Lung (tissue), 11 donors: ENCODE measurements at regions not wholly inside any gene's neighbourhood (a gene's known extent, or its start where the extent isn't known, plus 50 kb on each side); places are given as distances from the start of the nearest gene placed in this dataset.

Source experiments
- ATAC-seq: fragments of 200-7000 bp; cut with Tn5 transposase; one replicate; pipeline ENCODE4 v1.9.1; 2020; ENCODE audit warnings: moderate number of reproducible peaks; ENCODE audit not compliant: insufficient read depth, low FRiP score
- DNase-seq, 3 donors: peaks; one replicate each; pipeline ENCODE4 v3.0.0-alpha.2; 2013 to 2017
- H3K27ac ChIP-seq, 2 donors: one replicate each; pipeline ENCODE4 v1.5.1; 2013; ENCODE audit warnings: mild to moderate bottlenecking in 2 of 2, moderate library complexity in 2 of 2, control low read depth in 1 of 2, inconsistent platforms in 1 of 2, low read depth in 1 of 2, low read length in 1 of 2
- H3K27me3 ChIP-seq, 3 donors: one replicate each; pipeline ENCODE4 v1.5.1; 2013; ENCODE audit warnings: low read length in 2 of 3; ENCODE audit not compliant: control insufficient read depth in 3 of 3, insufficient read depth in 3 of 3
- H3K36me3 ChIP-seq, 4 donors: one replicate each; pipeline ENCODE4 v1.5.1; 2013; ENCODE audit warnings: low read length in 4 of 4, mild to moderate bottlenecking in 1 of 4, moderate library complexity in 1 of 4; ENCODE audit not compliant: control insufficient read depth in 4 of 4, insufficient read depth in 4 of 4
- H3K4me1 ChIP-seq, 5 donors: one replicate each; pipeline ENCODE4 v1.5.1; 2013; ENCODE audit warnings: low read length in 5 of 5, mild to moderate bottlenecking in 2 of 5, moderate library complexity in 1 of 5; ENCODE audit not compliant: control insufficient read depth in 5 of 5, insufficient read depth in 5 of 5
- H3K4me3 ChIP-seq: one replicate; pipeline ENCODE4 v1.5.1; 2013; ENCODE audit warnings: mild to moderate bottlenecking, control low read depth, moderate library complexity
- H3K9ac ChIP-seq, 2 donors: one replicate each; pipeline ENCODE4 v1.5.1; 2013; ENCODE audit warnings: low read length in 2 of 2, control low read depth in 1 of 2; ENCODE audit not compliant: insufficient read depth in 1 of 2
- H3K9me3 ChIP-seq, 4 donors: one replicate each; pipeline ENCODE4 v1.5.1; 2013; ENCODE audit warnings: low read length in 3 of 4, mild to moderate bottlenecking in 1 of 4, moderate library complexity in 1 of 4; ENCODE audit not compliant: control insufficient read depth in 4 of 4, insufficient read depth in 3 of 4
- CTCF ChIP-seq: IDR thresholded peaks from 2 replicates; pipeline ENCODE4 v1.5.1; 2012; ENCODE audit warnings: mild to moderate bottlenecking; ENCODE audit errors: control extremely low read depth, extremely low read depth
- WGBS, 2 donors: extraction: QIAGEN DNeasy Blood & Tissue Kit; methylation state at CpG; one replicate each; pipeline ENCODE4 v1.1.7; 2013; 5-methylcytosine and 5-hydroxymethylcytosine counted together
- donor health status: control.
- donor health status: control.
- donor health status: Bipolar disorder and iron deficiency.
- donor health status: healthy.
- donor health status: DM: yes; HTN: yes; CAD: no.

GRCh38 chr1:108057541-108057940 lies 92.6 kb upstream of the VAV3 start:
- 29 to 50% methylated on average over 3 of the region's 3 CpGs for WGBS, 2 donors
- H3K4me3 ChIP-seq = no peak overlapping the region
- peaks cover 0 to 4% (median 0%) of the 10 kb centered on the region in 4 donors for H3K9me3 ChIP-seq
- TF ChIP-seq CTCF = no peak
- peak; percentile 71 to 90 (median 79) for DNase-seq
- H3K36me3 ChIP-seq = no peaks in the 10 kb centered on the region
- no peaks in the 10 kb centered on the region for H3K27me3 ChIP-seq
- H3K27ac ChIP-seq = no peak overlapping the region
- H3K9ac ChIP-seq = no peak overlapping the region
- peaks cover 3 to 29% (median 11%) of the 10 kb centered on the region in 5 donors for H3K4me1 ChIP-seq
- no peak for ATAC-seq

GRCh38 chr1:108056436-108056990 lies 91.5 kb upstream of the VAV3 start:
- no peak for TF ChIP-seq CTCF
- WGBS, 2 donors = 93 to 97% methylated on average over 1 of the region's 1 CpG

GRCh38 chr1:108055387-108055786 lies 90.4 kb upstream of the VAV3 start:
- ATAC-seq (no peak), DNase-seq (no peak)
- H3K9ac ChIP-seq = no peak overlapping the region
- H3K27me3 ChIP-seq = no peaks in the 10 kb centered on the region
- H3K36me3 ChIP-seq = no peaks in the 10 kb centered on the region
- H3K27ac ChIP-seq = no peak overlapping the region
- no peak overlapping the region for H3K4me3 ChIP-seq
- H3K9me3 ChIP-seq = no peaks in the 10 kb centered on the region
- WGBS, 2 donors = 71 to 73% methylated on average over 2 of the region's 2 CpGs
- peaks cover 3 to 49% (median 31%) of the 10 kb centered on the region in 5 donors for H3K4me1 ChIP-seq
- no peak for TF ChIP-seq CTCF

More at GRCh38 chr1:108056436-108056990, 91.5 kb upstream of the VAV3 start:
- ATAC-seq = no peak
- Histone ChIP-seq H3K27me3 (no peaks in the 10 kb centered on the region), H3K36me3 (no peaks in the 10 kb centered on the region), H3K9ac (no peak overlapping the region), H3K9me3 (no peaks in the 10 kb centered on the region), H3K27ac (no peak overlapping the region), H3K4me3 (no peak overlapping the region), H3K4me1 (peaks cover 3 to 39% (median 20%) of the 10 kb centered on the region in 5 donors)
- no peak for DNase-seq

- H3K27ac ChIP-seq = no peak overlapping the region
- 63 to 86% methylated on average over 2 of the region's 2 CpGs for WGBS, 2 donors
Measured at GRCh38 chr1:108054396-108054795, 89.4 kb upstream of the VAV3 start.

More at GRCh38 chr1:108054396-108054795, 89.4 kb upstream of the VAV3 start:
- DNase-seq (no peak), ATAC-seq (no peak)
- no peak overlapping the region for H3K4me3 ChIP-seq
- H3K27me3 ChIP-seq = no peaks in the 10 kb centered on the region
- H3K9ac ChIP-seq = no peak overlapping the region
- H3K36me3 ChIP-seq = no peaks in the 10 kb centered on the region
- peaks cover 3 to 45% (median 35%) of the 10 kb centered on the region in 5 donors for H3K4me1 ChIP-seq
- H3K9me3 ChIP-seq = no peaks in the 10 kb centered on the region
- TF ChIP-seq CTCF = no peak
